ENCODE measurements at regions not wholly inside any gene's neighbourhood (a gene's known extent, or its start where the extent isn't known, plus 50 kb on each side); places are given as distances from the start of the nearest gene placed in this dataset.

DNA sequence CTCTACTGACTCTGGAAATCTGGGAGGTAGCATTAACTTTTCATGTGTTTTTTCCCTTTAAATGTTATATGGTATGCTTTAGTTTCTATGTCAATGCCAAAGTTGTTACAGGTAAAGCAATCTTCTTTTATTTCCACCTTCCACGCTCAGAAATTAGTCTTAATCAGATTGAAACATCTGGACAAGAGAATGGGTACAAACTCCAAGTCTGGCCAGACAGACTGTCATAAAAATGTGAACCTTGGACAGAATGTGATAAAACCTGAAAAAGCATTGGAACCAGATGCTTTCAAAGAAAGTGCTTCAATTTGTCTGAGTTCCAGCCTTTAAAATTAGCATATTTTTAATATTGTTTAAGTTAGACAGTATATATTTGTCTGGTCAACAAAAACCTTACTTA is 110.7 kb upstream of the P2RY1 start:
- ATAC-seq = no peak
- TF ChIP-seq, protein P1, sequence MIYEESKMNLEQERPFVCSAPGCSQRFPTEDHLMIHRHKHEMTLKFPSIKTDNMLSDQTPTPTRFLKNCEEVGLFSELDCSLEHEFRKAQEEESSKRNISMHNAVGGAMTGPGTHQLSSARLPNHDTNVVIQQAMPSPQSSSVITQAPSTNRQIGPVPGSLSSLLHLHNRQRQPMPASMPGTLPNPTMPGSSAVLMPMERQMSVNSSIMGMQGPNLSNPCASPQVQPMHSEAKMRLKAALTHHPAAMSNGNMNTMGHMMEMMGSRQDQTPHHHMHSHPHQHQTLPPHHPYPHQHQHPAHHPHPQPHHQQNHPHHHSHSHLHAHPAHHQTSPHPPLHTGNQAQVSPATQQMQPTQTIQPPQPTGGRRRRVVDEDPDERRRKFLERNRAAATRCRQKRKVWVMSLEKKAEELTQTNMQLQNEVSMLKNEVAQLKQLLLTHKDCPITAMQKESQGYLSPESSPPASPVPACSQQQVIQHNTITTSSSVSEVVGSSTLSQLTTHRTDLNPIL (CRISPR knock-in tag; IDR thresholded peaks at IDR 0.05; ENCODE audit: low read depth) = no peak
- TF ChIP-seq TOX (CRISPR knock-in tag; IDR thresholded peaks at IDR 0.05; ENCODE audit: borderline replicate concordance) = no peak
- no peak for TF ChIP-seq BACH2 (CRISPR knock-in tag; IDR thresholded peaks at IDR 0.05; ENCODE audit: borderline replicate concordance)
- TF ChIP-seq ISL1 (CRISPR knock-in tag; IDR thresholded peaks at IDR 0.05) = no peak
- no peak for TF ChIP-seq ZFP3 (CRISPR knock-in tag; IDR thresholded peaks at IDR 0.05)
- TF ChIP-seq ZC3H10 (CRISPR knock-in tag; IDR thresholded peaks at IDR 0.05) = no peak
- no peak for TF ChIP-seq ZFP30 (CRISPR knock-in tag; IDR thresholded peaks at IDR 0.05)
- no peak for TF ChIP-seq GLIS3 (CRISPR knock-in tag; IDR thresholded peaks at IDR 0.05)
- no peak for TF ChIP-seq PPARA (CRISPR knock-in tag; IDR thresholded peaks at IDR 0.05; ENCODE audit: borderline replicate concordance)
- no peak for TF ChIP-seq TCF4 (CRISPR knock-in tag; IDR thresholded peaks at IDR 0.05; ENCODE audit: borderline replicate concordance)
- TF ChIP-seq CSDC2 (CRISPR knock-in tag; IDR thresholded peaks at IDR 0.05) = no peak
- TF ChIP-seq, protein P2, sequence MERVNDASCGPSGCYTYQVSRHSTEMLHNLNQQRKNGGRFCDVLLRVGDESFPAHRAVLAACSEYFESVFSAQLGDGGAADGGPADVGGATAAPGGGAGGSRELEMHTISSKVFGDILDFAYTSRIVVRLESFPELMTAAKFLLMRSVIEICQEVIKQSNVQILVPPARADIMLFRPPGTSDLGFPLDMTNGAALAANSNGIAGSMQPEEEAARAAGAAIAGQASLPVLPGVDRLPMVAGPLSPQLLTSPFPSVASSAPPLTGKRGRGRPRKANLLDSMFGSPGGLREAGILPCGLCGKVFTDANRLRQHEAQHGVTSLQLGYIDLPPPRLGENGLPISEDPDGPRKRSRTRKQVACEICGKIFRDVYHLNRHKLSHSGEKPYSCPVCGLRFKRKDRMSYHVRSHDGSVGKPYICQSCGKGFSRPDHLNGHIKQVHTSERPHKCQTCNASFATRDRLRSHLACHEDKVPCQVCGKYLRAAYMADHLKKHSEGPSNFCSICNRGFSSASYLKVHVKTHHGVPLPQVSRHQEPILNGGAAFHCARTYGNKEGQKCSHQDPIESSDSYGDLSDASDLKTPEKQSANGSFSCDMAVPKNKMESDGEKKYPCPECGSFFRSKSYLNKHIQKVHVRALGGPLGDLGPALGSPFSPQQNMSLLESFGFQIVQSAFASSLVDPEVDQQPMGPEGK (CRISPR knock-in tag; IDR thresholded peaks at IDR 0.05; ENCODE audit: borderline replicate concordance) = no peak
- no peak for TF ChIP-seq ZNF8 (CRISPR knock-in tag; IDR thresholded peaks at IDR 0.05)
- no peak for TF ChIP-seq ZNF70 (CRISPR knock-in tag; IDR thresholded peaks at IDR 0.05)
- no peak for TF ChIP-seq ESRRG (CRISPR knock-in tag; IDR thresholded peaks at IDR 0.05)
- TF ChIP-seq, protein P3, sequence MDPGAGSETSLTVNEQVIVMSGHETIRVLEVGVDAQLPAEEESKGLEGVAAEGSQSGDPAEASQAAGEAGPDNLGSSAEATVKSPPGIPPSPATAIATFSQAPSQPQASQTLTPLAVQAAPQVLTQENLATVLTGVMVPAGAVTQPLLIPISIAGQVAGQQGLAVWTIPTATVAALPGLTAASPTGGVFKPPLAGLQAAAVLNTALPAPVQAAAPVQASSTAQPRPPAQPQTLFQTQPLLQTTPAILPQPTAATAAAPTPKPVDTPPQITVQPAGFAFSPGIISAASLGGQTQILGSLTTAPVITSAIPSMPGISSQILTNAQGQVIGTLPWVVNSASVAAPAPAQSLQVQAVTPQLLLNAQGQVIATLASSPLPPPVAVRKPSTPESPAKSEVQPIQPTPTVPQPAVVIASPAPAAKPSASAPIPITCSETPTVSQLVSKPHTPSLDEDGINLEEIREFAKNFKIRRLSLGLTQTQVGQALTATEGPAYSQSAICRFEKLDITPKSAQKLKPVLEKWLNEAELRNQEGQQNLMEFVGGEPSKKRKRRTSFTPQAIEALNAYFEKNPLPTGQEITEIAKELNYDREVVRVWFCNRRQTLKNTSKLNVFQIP (CRISPR knock-in tag; IDR thresholded peaks at IDR 0.05; ENCODE audit: borderline replicate concordance, low read depth) = no peak
- TF ChIP-seq, protein P4, sequence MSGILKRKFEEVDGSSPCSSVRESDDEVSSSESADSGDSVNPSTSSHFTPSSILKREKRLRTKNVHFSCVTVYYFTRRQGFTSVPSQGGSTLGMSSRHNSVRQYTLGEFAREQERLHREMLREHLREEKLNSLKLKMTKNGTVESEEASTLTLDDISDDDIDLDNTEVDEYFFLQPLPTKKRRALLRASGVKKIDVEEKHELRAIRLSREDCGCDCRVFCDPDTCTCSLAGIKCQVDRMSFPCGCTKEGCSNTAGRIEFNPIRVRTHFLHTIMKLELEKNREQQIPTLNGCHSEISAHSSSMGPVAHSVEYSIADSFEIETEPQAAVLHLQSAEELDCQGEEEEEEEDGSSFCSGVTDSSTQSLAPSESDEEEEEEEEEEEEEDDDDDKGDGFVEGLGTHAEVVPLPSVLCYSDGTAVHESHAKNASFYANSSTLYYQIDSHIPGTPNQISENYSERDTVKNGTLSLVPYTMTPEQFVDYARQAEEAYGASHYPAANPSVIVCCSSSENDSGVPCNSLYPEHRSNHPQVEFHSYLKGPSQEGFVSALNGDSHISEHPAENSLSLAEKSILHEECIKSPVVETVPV (CRISPR knock-in tag; IDR thresholded peaks at IDR 0.05) = no peak
- TF ChIP-seq SNAI2 (CRISPR knock-in tag; IDR thresholded peaks at IDR 0.05) = no peak
- no peak for TF ChIP-seq ZNF565 (CRISPR knock-in tag; conservative IDR thresholded peaks at IDR 0.05; ENCODE audit: low read depth)

DNA sequence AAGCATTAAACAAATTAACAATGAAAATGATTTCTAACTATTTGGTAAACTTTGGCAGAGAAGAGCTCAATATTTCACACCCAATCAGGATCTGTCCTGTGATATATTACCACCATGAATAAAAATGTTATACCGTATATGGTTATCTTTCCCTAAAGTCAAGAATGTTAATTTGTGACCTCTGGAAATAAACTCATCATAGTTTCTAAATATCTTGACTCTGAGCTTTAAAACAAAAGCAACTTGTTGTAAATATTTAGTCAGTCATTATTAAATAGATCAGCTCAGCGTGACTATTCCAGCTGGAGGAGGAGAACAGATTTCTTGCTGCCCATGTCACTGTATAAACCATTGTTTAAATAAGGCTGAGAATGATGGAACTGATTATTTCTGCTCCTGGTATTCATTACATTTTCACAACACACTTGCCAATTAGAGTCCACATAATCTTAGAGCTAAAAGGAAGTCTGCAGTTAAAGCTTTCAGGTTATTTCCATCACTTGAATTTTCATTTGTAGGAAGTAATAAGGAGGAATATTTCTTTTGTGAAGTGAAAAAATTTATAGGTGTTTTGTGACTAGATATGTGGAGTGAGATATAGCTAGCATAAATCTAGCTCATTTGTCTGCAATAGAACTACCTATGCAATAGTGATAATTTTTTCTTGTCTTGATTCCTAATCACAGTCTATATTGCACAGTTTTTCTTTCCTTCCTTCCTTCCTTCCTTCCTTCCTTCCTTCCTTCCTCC is 106.5 kb upstream of the P2RY1 start:
- no peak for ATAC-seq
- no peak for TF ChIP-seq SNAI2 (CRISPR knock-in tag; IDR thresholded peaks at IDR 0.05)
- TF ChIP-seq ZNF70 (CRISPR knock-in tag; IDR thresholded peaks at IDR 0.05) = no peak
- TF ChIP-seq, protein P4 (CRISPR knock-in tag; IDR thresholded peaks at IDR 0.05) = no peak
- TF ChIP-seq PPARA (CRISPR knock-in tag; IDR thresholded peaks at IDR 0.05; ENCODE audit: borderline replicate concordance) = no peak
- TF ChIP-seq, protein P5, sequence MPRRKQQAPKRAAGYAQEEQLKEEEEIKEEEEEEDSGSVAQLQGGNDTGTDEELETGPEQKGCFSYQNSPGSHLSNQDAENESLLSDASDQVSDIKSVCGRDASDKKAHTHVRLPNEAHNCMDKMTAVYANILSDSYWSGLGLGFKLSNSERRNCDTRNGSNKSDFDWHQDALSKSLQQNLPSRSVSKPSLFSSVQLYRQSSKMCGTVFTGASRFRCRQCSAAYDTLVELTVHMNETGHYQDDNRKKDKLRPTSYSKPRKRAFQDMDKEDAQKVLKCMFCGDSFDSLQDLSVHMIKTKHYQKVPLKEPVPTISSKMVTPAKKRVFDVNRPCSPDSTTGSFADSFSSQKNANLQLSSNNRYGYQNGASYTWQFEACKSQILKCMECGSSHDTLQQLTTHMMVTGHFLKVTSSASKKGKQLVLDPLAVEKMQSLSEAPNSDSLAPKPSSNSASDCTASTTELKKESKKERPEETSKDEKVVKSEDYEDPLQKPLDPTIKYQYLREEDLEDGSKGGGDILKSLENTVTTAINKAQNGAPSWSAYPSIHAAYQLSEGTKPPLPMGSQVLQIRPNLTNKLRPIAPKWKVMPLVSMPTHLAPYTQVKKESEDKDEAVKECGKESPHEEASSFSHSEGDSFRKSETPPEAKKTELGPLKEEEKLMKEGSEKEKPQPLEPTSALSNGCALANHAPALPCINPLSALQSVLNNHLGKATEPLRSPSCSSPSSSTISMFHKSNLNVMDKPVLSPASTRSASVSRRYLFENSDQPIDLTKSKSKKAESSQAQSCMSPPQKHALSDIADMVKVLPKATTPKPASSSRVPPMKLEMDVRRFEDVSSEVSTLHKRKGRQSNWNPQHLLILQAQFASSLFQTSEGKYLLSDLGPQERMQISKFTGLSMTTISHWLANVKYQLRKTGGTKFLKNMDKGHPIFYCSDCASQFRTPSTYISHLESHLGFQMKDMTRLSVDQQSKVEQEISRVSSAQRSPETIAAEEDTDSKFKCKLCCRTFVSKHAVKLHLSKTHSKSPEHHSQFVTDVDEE (CRISPR knock-in tag; IDR thresholded peaks at IDR 0.05) = no peak
- TF ChIP-seq ISL1 (CRISPR knock-in tag; IDR thresholded peaks at IDR 0.05) = no peak
- no peak for TF ChIP-seq BACH2 (CRISPR knock-in tag; IDR thresholded peaks at IDR 0.05; ENCODE audit: borderline replicate concordance)
- TF ChIP-seq TCF4 (CRISPR knock-in tag; IDR thresholded peaks at IDR 0.05; ENCODE audit: borderline replicate concordance) = no peak
- TF ChIP-seq, protein P1 (CRISPR knock-in tag; IDR thresholded peaks at IDR 0.05; ENCODE audit: low read depth) = no peak
- TF ChIP-seq OSR1 (CRISPR knock-in tag; IDR thresholded peaks at IDR 0.05) = no peak
- no peak for TF ChIP-seq CSDC2 (CRISPR knock-in tag; IDR thresholded peaks at IDR 0.05)
- no peak for TF ChIP-seq ZC3H10 (CRISPR knock-in tag; IDR thresholded peaks at IDR 0.05)
- TF ChIP-seq ZFP30 (CRISPR knock-in tag; IDR thresholded peaks at IDR 0.05) = no peak
- TF ChIP-seq ESRRG (CRISPR knock-in tag; IDR thresholded peaks at IDR 0.05) = no peak
- TF ChIP-seq TOX (CRISPR knock-in tag; IDR thresholded peaks at IDR 0.05; ENCODE audit: borderline replicate concordance) = no peak
- no peak for TF ChIP-seq GLIS3 (CRISPR knock-in tag; IDR thresholded peaks at IDR 0.05)
- no peak for TF ChIP-seq ZFP3 (CRISPR knock-in tag; IDR thresholded peaks at IDR 0.05)

Measured in SK-N-SH treated with all-trans-retinoic acid at 6 μM for 48 hours (cell line).